Activated CD4-positive, alpha-beta T cell treated with anti-CD3 and anti-CD28 coated beads, Interleukin-2, amount 50 U/mL, for 4 hours (primary cell): ENCODE measurements at regions not wholly inside any gene's neighbourhood (a gene's known extent, or its start where the extent isn't known, plus 50 kb on each side); places are given as distances from the start of the nearest gene placed in this dataset.
"Not testable (repeated sequence)": the region's sequence is repeated elsewhere in the genome, so short reads cannot be mapped to it uniquely, and the experiment has no call there.

Experiments used
- DNase-seq, 2 experiments: peaks; one replicate each; pipeline ENCODE4 v3.0.0-alpha.2; 2020

GRCh38 chr15:21357056-21357455 lies 83.2 kb downstream of the POTEB3 start:
- not testable (repeated sequence) for DNase-seq

- not testable (repeated sequence) for DNase-seq
Observed at GRCh38 chr15:21355944-21356343, 84.4 kb downstream of the POTEB3 start.

- not testable (repeated sequence) for DNase-seq
Observed at GRCh38 chr15:21354597-21354996, 85.7 kb downstream of the POTEB3 start.

- DNase-seq, result not testable (repeated sequence)
Observed at GRCh38 chr15:21352670-21353318, 87.5 kb downstream of the POTEB3 start.

GRCh38 chr15:21344960-21345359 lies 95.3 kb downstream of the POTEB3 start:
- peak in 1 of 2 experiments; percentile 0 for DNase-seq

- not testable (repeated sequence) for DNase-seq
Observed at GRCh38 chr15:21344500-21344899, 95.8 kb downstream of the POTEB3 start.

GRCh38 chr15:21337028-21337427 lies 103.3 kb downstream of the POTEB3 start:
- DNase-seq, result not testable (repeated sequence)

- not testable (repeated sequence) for DNase-seq
Observed at GRCh38 chr15:21324720-21325460, 115.4 kb downstream of the POTEB3 start.

GRCh38 chr15:21284353-21284752 lies 155.9 kb downstream of the POTEB3 start:
- DNase-seq, result not testable (repeated sequence)

GRCh38 chr15:21283210-21283609 lies 157.1 kb downstream of the POTEB3 start:
- DNase-seq, result not testable (repeated sequence)

- DNase-seq, result not testable (repeated sequence)
Observed at GRCh38 chr15:21280272-21280671, 160.0 kb downstream of the POTEB3 start.

GRCh38 chr15:21272176-21272982 lies 167.9 kb downstream of the POTEB3 start:
- DNase-seq, result not testable (repeated sequence)

- no peak for DNase-seq
Observed at GRCh38 chr15:21271566-21271965, 168.7 kb downstream of the POTEB3 start.

GRCh38 chr15:21270474-21270873 lies 169.8 kb downstream of the POTEB3 start:
- no peak for DNase-seq

- DNase-seq, result not testable (repeated sequence)
Observed at GRCh38 chr15:21269673-21270072, 170.6 kb downstream of the POTEB3 start.

GRCh38 chr15:21269121-21269520 lies 171.2 kb downstream of the POTEB3 start:
- DNase-seq, result no peak

GRCh38 chr15:21268436-21268940 lies 171.8 kb downstream of the POTEB3 start:
- no peak for DNase-seq

GRCh38 chr15:21267671-21268395 lies 172.5 kb downstream of the POTEB3 start:
- no peak for DNase-seq

- no peak for DNase-seq
Observed at GRCh38 chr15:21267226-21267625, 173.1 kb downstream of the POTEB3 start.

GRCh38 chr15:21265628-21266027 lies 174.7 kb downstream of the POTEB3 start:
- not testable (repeated sequence) for DNase-seq

- DNase-seq, result no peak
Observed at GRCh38 chr15:21262851-21263425, 177.4 kb downstream of the POTEB3 start.
